Kidney epithelial cell (primary cell): ENCODE measurements at regions not wholly inside any gene's neighbourhood (a gene's known extent, or its start where the extent isn't known, plus 50 kb on each side); places are given as distances from the start of the nearest gene placed in this dataset.
"Not testable (repeated sequence)": the region's sequence is repeated elsewhere in the genome, so short reads cannot be mapped to it uniquely, and the experiment has no call there.

Experiments
- DNase-seq: peaks from one replicate; pipeline ENCODE4 v3.0.0-alpha.2; 2010; ENCODE audit warnings: low read depth
- H3K27me3 ChIP-seq: 2 replicates; pipeline ENCODE4 v1.6.0; 2011; ENCODE audit warnings: low read length; ENCODE audit not compliant: control insufficient read depth, insufficient read depth
- H3K36me3 ChIP-seq: 2 replicates; pipeline ENCODE4 v1.5.1; 2011; ENCODE audit warnings: low read length; ENCODE audit not compliant: control insufficient read depth, insufficient read depth
- H3K4me3 ChIP-seq: 2 replicates; pipeline ENCODE4 v1.5.1; 2011; ENCODE audit warnings: low read depth, mild to moderate bottlenecking, control low read depth, low read length
- CTCF ChIP-seq: IDR thresholded peaks from 2 replicates; pipeline ENCODE4 v1.5.1; 2011; ENCODE audit warnings: mild to moderate bottlenecking, moderate library complexity, low read length, control low read depth, inconsistent platforms; ENCODE audit not compliant: insufficient read depth, poor library complexity, severe bottlenecking

DNA sequence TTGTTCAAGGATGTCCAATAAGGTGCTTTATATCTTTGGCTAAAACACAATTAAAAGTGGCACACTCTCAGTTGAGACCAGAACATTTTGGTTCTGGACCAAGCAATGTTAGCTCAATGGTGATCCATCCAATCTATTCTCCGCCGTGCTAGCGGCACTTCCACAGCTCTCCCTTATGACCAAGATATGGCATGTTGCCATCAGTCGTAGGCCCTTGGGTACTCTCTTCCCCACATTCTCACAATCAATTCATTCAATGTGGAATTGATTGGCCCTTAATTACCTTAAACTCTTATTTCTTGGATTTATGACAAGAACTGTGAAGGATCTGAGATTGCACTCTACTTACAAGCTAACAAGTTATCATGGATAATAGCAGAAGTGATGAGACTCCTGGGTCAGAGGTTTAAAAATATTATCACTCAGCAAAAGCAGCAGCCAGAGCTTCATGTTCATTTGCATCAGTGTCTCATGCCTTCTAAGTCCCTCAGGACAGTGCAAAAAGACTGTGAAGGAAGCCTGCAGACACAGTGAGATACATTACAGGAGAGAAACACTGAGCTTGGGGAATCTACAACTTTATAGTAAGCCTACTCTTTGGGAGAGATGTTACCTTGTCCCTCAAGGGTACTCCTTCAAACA is 80.0 kb upstream of the ARG1 start:
- no peak overlapping the region for H3K4me3 ChIP-seq
- H3K36me3 ChIP-seq = no peaks in the 10 kb centered on the region
- no peak for TF ChIP-seq CTCF
- no peaks in the 10 kb centered on the region for H3K27me3 ChIP-seq
- no peak for DNase-seq

- not testable (repeated sequence) for DNase-seq, H3K4me3 ChIP-seq, H3K27me3 ChIP-seq, H3K36me3 ChIP-seq
Measured at GRCh38 chr6:131504387-131504786, 68.6 kb upstream of the ARG1 start.

GRCh38 chr6:131510094-131510493 is 62.9 kb upstream of the ARG1 start:
- no peak for TF ChIP-seq CTCF
- Histone ChIP-seq H3K4me3 (no peak overlapping the region), H3K36me3 (no peaks in the 10 kb centered on the region), H3K27me3 (no peaks in the 10 kb centered on the region)
- DNase-seq = no peak

- no peak for DNase-seq
- no peak for TF ChIP-seq CTCF
Measured at GRCh38 chr6:131510591-131510990, 62.4 kb upstream of the ARG1 start.

GRCh38 chr6:131519670-131520436 is 53.2 kb upstream of the ARG1 start:
- Histone ChIP-seq H3K27me3 (no peaks in the 10 kb centered on the region), H3K36me3 (no peaks in the 10 kb centered on the region), H3K4me3 (no peak overlapping the region)
- peak; percentile 2 for DNase-seq
- peak; percentile 65 for TF ChIP-seq CTCF

More at GRCh38 chr6:131510591-131510990, 62.4 kb upstream of the ARG1 start:
- H3K4me3 ChIP-seq = no peak overlapping the region
- H3K27me3 ChIP-seq = no peaks in the 10 kb centered on the region
- H3K36me3 ChIP-seq = no peaks in the 10 kb centered on the region
